Endothelial cell of umbilical vein (primary cell): ENCODE measurements at regions not wholly inside any gene's neighbourhood (a gene's known extent, or its start where the extent isn't known, plus 50 kb on each side); places are given as distances from the start of the nearest gene placed in this dataset.

Source experiments
- BruUV-seq: library from RNA; stranded (reverse); fragments of 400-500 nt; replicated peaks from 2 replicates; lab custom pipeline; 2021; lab: Mats Ljungman, UMichigan
- CTCF ChIA-PET: fragments of 300-600, 350-600 bp; sonication (Branson Sonifier 250); formaldehyde crosslinking; loops from one replicate; lab custom pipeline; 2021; ENCODE audit warnings: antibody characterized with exemption, inconsistent platforms; lab: Charles Lee
- POLR2A ChIA-PET: fragments of 300-600, 350-600 bp; sonication (Branson Sonifier 250); formaldehyde crosslinking; loops from one replicate; lab custom pipeline; 2021; ENCODE audit warnings: antibody characterized with exemption, inconsistent platforms; lab: Charles Lee
- DNase-seq: peaks from one replicate; pipeline ENCODE4 v3.0.0-alpha.2; 2011; ENCODE audit warnings: low read depth, low spot score
- FAIRE-seq: peaks from 2 replicates; lab custom pipeline; 2011; peaks lifted over from hg19 to GRCh38; lab: Jason Lieb, UNC
- H2AFZ ChIP-seq: 2 replicates; pipeline ENCODE4 v1.6.0; 2012; ENCODE audit warnings: low read depth, low read length, control low read depth, inconsistent platforms
- H3K27ac ChIP-seq: 2 replicates; pipeline ENCODE4 v1.5.1; 2011; ENCODE audit warnings: low read depth, mild to moderate bottlenecking, control low read depth, low read length, moderate library complexity; ENCODE audit not compliant: insufficient read depth
- H3K27me3 ChIP-seq, 2 experiments: 2 replicates each; pipeline versions ENCODE4 v1.6.0 to v1.6.1; 2011; ENCODE audit warnings: low read length in 2 of 2, mixed read lengths in 1 of 2; ENCODE audit not compliant: control insufficient read depth in 2 of 2, insufficient read depth in 2 of 2
- H3K36me3 ChIP-seq, 2 experiments: 2 replicates in 1 of 2; 3 replicates in 1 of 2; pipeline ENCODE4 v1.5.1; 2011; ENCODE audit warnings: low read length in 2 of 2, mild to moderate bottlenecking in 1 of 2, moderate library complexity in 1 of 2; ENCODE audit not compliant: control insufficient read depth in 2 of 2, insufficient read depth in 2 of 2; ENCODE audit errors: extremely low read depth in 1 of 2
- H3K4me1 ChIP-seq: 3 replicates; pipeline ENCODE4 v1.5.1; 2011; ENCODE audit warnings: mild to moderate bottlenecking, low read length; ENCODE audit not compliant: control insufficient read depth, insufficient read depth; ENCODE audit errors: extremely low read depth
- H3K4me2 ChIP-seq: 2 replicates; pipeline ENCODE4 v1.6.1; 2011; ENCODE audit warnings: low read length, control low read depth, mixed read lengths; ENCODE audit not compliant: insufficient read depth
- H3K4me3 ChIP-seq, 3 experiments: fragments of 200-600 bp in 1 of 3; sonication (generic), shearing (Covaris generic) in 1 of 3; replicated peaks in 1 of 3; 2 replicates each; pipeline ENCODE4 v1.5.1; 2011 to 2016; ENCODE audit warnings: control low read depth in 3 of 3, low read length in 3 of 3, mild to moderate bottlenecking in 2 of 3, inconsistent platforms in 1 of 3, low read depth in 1 of 3, moderate library complexity in 1 of 3; ENCODE audit not compliant: insufficient read depth in 1 of 3
- H3K79me2 ChIP-seq: 2 replicates; pipeline ENCODE4 v1.6.0; 2012; ENCODE audit warnings: low read length, inconsistent platforms; ENCODE audit not compliant: control insufficient read depth, insufficient read depth
- H3K9ac ChIP-seq: replicated peaks from 2 replicates; pipeline ENCODE3; 2011; ENCODE audit warnings: low read length, control low read depth; ENCODE audit not compliant: insufficient read depth; ENCODE audit errors: extremely low read depth
- H3K9me1 ChIP-seq: replicated peaks from 3 replicates; pipeline ENCODE4 v1.6.0; 2011; ENCODE audit warnings: mild to moderate bottlenecking, low read length; ENCODE audit not compliant: control insufficient read depth, insufficient read depth; ENCODE audit errors: extremely low read depth
- H3K9me3 ChIP-seq: replicated peaks from 2 replicates; pipeline ENCODE4 v1.5.1; 2012; ENCODE audit warnings: low read length, inconsistent platforms; ENCODE audit not compliant: control insufficient read depth, insufficient read depth
- H4K20me1 ChIP-seq: replicated peaks from 2 replicates; pipeline ENCODE3; 2011; ENCODE audit warnings: mild to moderate bottlenecking, low read length; ENCODE audit not compliant: control insufficient read depth, insufficient read depth; ENCODE audit errors: extremely low read depth
- EZH2 ChIP-seq: IDR thresholded peaks from 2 replicates; pipeline ENCODE4 v1.6.1; 2012; ENCODE audit warnings: borderline replicate concordance, low read depth, mild to moderate bottlenecking, moderate library complexity, low read length, inconsistent platforms; ENCODE audit not compliant: severe bottlenecking
- FOS ChIP-seq: IDR thresholded peaks from 2 replicates; pipeline ENCODE4 v1.6.1; 2011; ENCODE audit warnings: mild to moderate bottlenecking, low read length, moderate library complexity, borderline replicate concordance; ENCODE audit not compliant: insufficient read depth
- GATA2 ChIP-seq: IDR thresholded peaks from 2 replicates; pipeline ENCODE4 v1.7.0; 2011; ENCODE audit warnings: low read depth, mild to moderate bottlenecking, moderate library complexity, mixed read lengths, low read length; ENCODE audit not compliant: insufficient read length, insufficient read depth
- JUN ChIP-seq: IDR thresholded peaks from 2 replicates; pipeline ENCODE4 v1.6.1; 2011; ENCODE audit warnings: borderline replicate concordance, low read depth; ENCODE audit not compliant: insufficient read length, insufficient read depth
- MYC ChIP-seq: IDR thresholded peaks from one replicate; pipeline ENCODE4 v1.6.1; 2011; ENCODE audit warnings: mild to moderate bottlenecking, low read depth, low read length
- POLR2A ChIP-seq: IDR thresholded peaks from 2 replicates; pipeline ENCODE4 v1.6.1; 2012; ENCODE audit warnings: low read depth, mild to moderate bottlenecking, control low read depth, low read length
- POLR2AphosphoS5 ChIP-seq: IDR thresholded peaks from 2 replicates; pipeline ENCODE4 v1.6.1; 2012; ENCODE audit warnings: low read depth, mild to moderate bottlenecking, control low read depth, low read length, moderate library complexity; ENCODE audit not compliant: insufficient read depth
- dilution Hi-C: fragments of 300-500 bp; cut with MboI; formaldehyde crosslinking; loops from one replicate; pipeline ENCODE4 v1.15.0; 2019; ENCODE audit warnings: low sequenced_read_pairs; ENCODE audit not compliant: extremely low pct_ligation_motif_present
- intact Hi-C: fragments of 100-400 bp; cut with micrococcal nuclease; formaldehyde crosslinking; loops from one replicate; pipeline ENCODE4 v1.10.0; 2022
- TF ChIP-seq, protein P1 (sequence below): IDR thresholded peaks from 2 replicates; pipeline ENCODE4 v1.6.1; 2011; ENCODE audit not compliant: insufficient read depth, insufficient read length
- TF ChIP-seq, protein P2 (sequence below), 2 donors: IDR thresholded peaks; 1 replicate in 1 of 2; 2 replicates in 1 of 2; pipeline ENCODE4 v1.5.1; 2011; ENCODE audit warnings: low read length in 2 of 2, mild to moderate bottlenecking in 2 of 2, moderate library complexity in 2 of 2, control low read depth in 1 of 2, inconsistent platforms in 1 of 2, low read depth in 1 of 2; ENCODE audit not compliant: insufficient read depth in 1 of 2; ENCODE audit errors: extremely low read depth in 1 of 2

DNA sequence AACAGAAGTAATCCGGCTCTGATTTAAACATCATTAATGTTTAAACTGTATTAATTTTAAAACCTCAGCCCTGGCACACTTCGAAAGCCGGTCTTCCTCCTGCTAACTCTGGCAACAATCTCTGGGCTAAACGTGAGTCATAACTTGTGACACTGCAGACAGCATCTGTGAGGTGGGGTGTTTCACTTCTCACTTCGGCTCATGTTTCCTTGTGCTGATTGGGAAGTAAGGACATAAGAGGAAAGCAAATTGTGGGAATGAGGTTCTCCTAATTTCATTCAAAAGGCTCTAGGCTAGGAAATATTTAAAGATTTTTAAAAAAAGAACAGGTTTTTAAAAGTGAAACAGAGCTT, 139.9 kb upstream of the USP9X start:
- Histone ChIP-seq H3K27ac (no peak overlapping the region), H3K36me3 (no peaks in the 10 kb centered on the region), H3K4me1 (peaks cover 7% of the 10 kb centered on the region), H3K9ac (no peak overlapping the region), H3K79me2 (no peaks in the 10 kb centered on the region), H3K4me3 (no peak overlapping the region), H3K4me2 (no peak overlapping the region), H4K20me1 (no peaks in the 10 kb centered on the region), H3K9me3 (no peaks in the 10 kb centered on the region), H2AFZ (no peak overlapping the region), H3K27me3 (no peaks in the 10 kb centered on the region), H3K9me1 (no peaks in the 10 kb centered on the region)
- intact Hi-C loops, result no loop called here
- CTCF ChIA-PET, result interaction anchor here (1.5 kb wide), 1 partner anchor 170 kb away, joined by 4 read pairs; no protein-coding TSS in a partner anchor
- no TSS peak for BruUV-seq
- peak; percentile 76 for DNase-seq
- POLR2A ChIA-PET, result no interaction called here
- dilution Hi-C loops, result no loop called here
- peak; percentile 94 for FAIRE-seq
- TF ChIP-seq JUN (peak; percentile 51), POLR2AphosphoS5 (no peak), GATA2 (peak; percentile 18), FOS (peak; percentile 72)
- TF ChIP-seq, protein P1, sequence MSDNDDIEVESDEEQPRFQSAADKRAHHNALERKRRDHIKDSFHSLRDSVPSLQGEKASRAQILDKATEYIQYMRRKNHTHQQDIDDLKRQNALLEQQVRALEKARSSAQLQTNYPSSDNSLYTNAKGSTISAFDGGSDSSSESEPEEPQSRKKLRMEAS, result no peak

DNA sequence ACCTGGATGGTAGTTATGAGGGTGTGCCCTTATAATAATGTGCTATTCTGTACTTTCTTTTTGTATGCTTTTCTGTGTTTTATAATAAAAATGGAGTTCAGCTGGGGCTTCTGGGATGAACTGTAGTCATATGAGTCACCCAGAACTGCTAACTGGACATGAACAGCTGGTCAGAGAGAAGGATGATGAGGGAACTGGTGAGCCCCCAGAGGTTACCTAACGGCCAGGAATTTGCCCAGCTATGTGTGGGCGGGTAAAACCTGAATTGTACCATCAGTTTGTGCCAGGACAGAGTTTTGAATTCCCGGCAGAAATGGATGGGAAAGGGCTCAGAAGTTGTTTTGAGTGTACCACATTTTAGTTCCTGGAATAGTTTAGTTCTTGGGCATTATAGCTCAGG, 138.0 kb upstream of the USP9X start:
- Histone ChIP-seq H4K20me1 (no peaks in the 10 kb centered on the region), H3K4me2 (no peak overlapping the region), H3K4me1 (peaks cover 7% of the 10 kb centered on the region), H3K9ac (no peak overlapping the region), H3K27ac (no peak overlapping the region), H3K9me3 (no peaks in the 10 kb centered on the region), H3K79me2 (no peaks in the 10 kb centered on the region), H3K36me3 (no peaks in the 10 kb centered on the region), H2AFZ (no peak overlapping the region), H3K27me3 (no peaks in the 10 kb centered on the region), H3K9me1 (no peaks in the 10 kb centered on the region), H3K4me3 (no peak overlapping the region)
- ChIA-PET CTCF (interaction anchor here (1.2 kb wide), 1 partner anchor 168 kb away, joined by 4 read pairs; no protein-coding TSS in a partner anchor), POLR2A (interaction anchor here (1.2 kb wide), 1 partner anchor 137 kb away, joined by 4 read pairs; no protein-coding TSS in a partner anchor)
- DNase-seq, result no peak
- no peak for FAIRE-seq
- dilution Hi-C loops (no loop called here), intact Hi-C loops (no loop called here)
- no TSS peak for BruUV-seq
- TF ChIP-seq FOS (no peak), JUN (no peak), POLR2A (no peak), POLR2AphosphoS5 (no peak), MYC (no peak), EZH2 (no peak), GATA2 (no peak)
- TF ChIP-seq, protein P1, result no peak
- TF ChIP-seq, protein P2, sequence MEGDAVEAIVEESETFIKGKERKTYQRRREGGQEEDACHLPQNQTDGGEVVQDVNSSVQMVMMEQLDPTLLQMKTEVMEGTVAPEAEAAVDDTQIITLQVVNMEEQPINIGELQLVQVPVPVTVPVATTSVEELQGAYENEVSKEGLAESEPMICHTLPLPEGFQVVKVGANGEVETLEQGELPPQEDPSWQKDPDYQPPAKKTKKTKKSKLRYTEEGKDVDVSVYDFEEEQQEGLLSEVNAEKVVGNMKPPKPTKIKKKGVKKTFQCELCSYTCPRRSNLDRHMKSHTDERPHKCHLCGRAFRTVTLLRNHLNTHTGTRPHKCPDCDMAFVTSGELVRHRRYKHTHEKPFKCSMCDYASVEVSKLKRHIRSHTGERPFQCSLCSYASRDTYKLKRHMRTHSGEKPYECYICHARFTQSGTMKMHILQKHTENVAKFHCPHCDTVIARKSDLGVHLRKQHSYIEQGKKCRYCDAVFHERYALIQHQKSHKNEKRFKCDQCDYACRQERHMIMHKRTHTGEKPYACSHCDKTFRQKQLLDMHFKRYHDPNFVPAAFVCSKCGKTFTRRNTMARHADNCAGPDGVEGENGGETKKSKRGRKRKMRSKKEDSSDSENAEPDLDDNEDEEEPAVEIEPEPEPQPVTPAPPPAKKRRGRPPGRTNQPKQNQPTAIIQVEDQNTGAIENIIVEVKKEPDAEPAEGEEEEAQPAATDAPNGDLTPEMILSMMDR (IDR thresholded peaks at IDR 0.05; ENCODE audit: extremely low read depth in 1 of 2, insufficient read depth in 1 of 2, low read depth in 1 of 2, low read length in 2 of 2), result no peak
